Stimulated activated CD4-positive, alpha-beta T cell treated with anti-CD3 and anti-CD28 coated beads, Interleukin-1b, Interleukin-23, amount 100 ng/mL, for 1 hour (primary cell): ENCODE measurements at regions not wholly inside any gene's neighbourhood (a gene's known extent, or its start where the extent isn't known, plus 50 kb on each side); places are given as distances from the start of the nearest gene placed in this dataset.

Source experiments
- DNase-seq, 2 donors: peaks; one replicate each; pipeline ENCODE4 v3.0.0-alpha.2; 2020; ENCODE audit warnings: low read depth in 2 of 2

DNA sequence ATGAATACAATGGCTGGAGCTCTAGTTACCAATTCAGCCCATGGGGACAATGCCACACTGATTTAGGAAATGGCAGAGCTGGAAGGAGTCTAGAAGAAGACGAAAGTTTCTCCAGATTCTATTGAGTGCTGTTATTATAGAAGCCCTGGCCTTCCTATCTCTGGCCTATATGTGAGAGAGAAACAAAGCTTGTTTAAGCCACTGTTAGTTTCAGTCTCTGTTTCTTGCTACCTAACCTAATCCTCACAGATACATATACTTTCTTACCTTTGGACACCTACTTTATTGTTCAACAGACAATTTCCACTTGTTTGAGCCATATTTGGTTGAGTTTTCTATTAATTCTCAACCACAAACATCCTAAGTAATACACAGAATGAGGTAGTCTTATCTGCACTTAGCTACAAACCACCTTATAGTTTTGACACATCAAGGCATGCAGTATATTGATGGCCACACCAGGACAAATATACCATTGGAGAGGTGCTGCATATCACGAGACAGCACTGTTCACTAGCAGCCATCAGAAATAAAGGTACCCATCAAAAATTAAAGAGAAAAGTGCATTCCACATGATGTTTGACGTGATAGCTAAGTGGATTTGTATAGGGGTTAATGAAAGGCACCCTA lies 190.2 kb downstream of the SMIM20 start:
- DNase-seq: no peak

GRCh38 chr4:26105337-26105736 lies 191.3 kb downstream of the SMIM20 start:
- no peak for DNase-seq

GRCh38 chr4:26105815-26106699 lies 192.0 kb downstream of the SMIM20 start:
- no peak for DNase-seq

DNA sequence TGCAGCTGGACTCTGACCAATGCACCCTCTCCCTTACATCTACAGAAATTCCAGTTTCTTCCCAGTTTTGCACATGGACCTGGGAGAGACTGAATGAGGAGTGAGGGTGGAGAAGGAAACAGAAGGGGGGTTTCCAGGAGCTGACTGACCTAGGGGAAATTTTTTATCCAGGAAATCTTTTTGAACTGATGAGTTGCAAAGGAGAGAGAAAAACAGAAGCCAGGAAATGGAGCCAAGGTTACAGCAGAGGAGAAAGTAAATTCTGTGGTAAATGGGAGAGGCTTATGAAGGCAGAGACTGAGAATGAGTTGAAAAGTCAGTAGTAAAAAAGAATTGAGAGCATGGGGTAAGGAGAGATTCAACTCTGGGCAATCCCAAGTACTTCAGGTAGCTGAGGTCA lies 192.8 kb downstream of the SMIM20 start:
- no peak for DNase-seq

GRCh38 chr4:26108054-26108453 lies 194.0 kb downstream of the SMIM20 start:
- no peak for DNase-seq

- DNase-seq: no peak
Observed at GRCh38 chr4:26110493-26110892, 196.5 kb downstream of the SMIM20 start.

DNA sequence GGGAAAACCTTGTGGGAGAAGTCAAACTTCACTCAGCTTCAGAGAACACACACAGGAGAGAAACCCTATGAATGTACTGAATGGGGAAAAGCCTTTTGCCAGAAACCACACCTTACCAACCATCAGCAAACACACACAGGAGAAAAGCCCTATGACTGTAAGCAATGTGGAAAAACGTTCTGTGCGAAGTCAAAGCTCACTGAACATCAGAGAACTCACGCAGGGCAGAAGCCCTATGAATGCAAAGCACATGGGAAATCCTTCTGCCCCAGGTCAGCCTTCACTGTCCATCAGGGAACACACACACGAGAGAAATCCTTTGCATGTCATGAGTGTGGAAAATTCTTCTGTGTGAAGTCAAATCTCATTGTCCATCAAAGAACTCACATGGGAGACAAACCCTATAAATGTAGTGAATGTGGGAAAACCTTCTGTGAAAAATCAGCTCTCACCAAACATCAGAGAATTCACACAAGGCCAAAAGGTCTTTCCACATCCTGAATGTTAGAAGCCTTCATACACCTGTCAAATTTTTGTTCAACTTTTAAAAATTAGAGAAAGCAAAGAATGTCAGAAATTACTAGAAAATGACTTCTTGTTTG lies 199.4 kb downstream of the SMIM20 start:
- no peak for DNase-seq

DNA sequence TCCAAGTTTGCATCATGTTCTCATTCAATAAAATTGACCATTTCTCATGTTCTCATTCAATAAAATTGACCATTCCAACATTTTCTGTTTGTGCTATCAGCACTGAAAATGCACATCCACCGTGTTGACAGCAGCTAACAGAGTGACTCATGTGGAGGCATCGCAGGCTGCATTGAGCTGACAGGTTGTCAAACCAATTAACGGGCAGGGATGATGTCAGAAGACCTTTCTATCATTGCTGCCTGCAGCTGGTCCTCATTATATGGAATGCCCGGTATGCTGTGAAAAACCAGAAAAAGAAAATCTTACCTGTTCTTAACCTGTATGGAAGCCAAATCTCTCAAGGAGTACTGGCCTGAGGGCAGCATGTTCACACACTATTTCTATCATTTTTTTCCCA lies 202.0 kb downstream of the SMIM20 start:
- no peak for DNase-seq

- DNase-seq: no peak
Observed at GRCh38 chr4:26120098-26120825, 200.6 kb upstream of the RBPJ start.

DNA sequence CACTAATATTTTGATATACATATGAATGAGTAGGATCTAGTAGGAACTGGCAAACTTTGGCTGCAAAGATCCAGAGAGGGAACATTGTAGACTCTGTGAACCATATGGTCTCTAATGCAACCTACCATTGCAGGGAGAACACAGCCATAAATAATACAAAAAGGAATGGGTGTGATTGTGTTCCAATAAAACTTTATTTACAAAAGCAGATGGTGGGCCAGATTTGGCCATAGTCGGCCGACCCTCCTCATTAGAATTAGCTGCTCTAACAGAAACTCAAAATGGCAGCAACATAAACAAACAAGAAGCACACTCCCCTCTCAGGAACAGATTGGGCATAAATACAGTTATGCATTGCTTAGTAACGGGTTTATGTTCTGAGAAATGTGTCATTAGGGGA lies 198.1 kb upstream of the RBPJ start:
- no peak for DNase-seq

- DNase-seq: no peak
Observed at GRCh38 chr4:26124753-26125321, 196.0 kb upstream of the RBPJ start.

DNA sequence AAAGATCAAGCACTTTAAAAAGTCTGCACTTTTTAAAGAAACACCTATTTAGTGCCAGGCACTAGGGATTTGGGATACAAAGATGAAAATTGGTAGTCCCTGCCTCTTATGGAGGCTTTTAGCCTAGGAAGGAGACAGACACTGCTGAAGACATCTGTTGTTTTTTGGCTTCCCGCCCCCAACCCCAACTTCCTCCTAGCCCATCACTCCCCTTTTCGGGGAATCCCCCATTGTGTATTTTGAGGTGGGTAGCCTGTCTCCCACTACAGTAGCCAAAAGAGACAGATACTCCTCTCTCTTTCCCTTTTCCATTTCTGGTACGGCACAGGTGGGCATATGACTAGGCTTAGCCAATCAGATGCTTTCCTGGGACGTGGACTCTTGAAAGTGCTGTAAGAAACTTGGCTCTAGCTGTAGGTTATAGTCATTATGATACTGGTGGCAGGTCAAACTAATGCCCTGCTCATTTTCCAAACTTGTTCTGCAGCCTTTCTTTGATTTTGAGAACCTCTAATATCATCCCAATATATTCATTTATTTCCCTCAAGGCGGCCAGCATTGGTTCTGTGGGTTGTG lies 194.6 kb upstream of the RBPJ start:
- DNase-seq: no peak

- DNase-seq: no peak
Observed at GRCh38 chr4:26126994-26127393, 193.8 kb upstream of the RBPJ start.

DNA sequence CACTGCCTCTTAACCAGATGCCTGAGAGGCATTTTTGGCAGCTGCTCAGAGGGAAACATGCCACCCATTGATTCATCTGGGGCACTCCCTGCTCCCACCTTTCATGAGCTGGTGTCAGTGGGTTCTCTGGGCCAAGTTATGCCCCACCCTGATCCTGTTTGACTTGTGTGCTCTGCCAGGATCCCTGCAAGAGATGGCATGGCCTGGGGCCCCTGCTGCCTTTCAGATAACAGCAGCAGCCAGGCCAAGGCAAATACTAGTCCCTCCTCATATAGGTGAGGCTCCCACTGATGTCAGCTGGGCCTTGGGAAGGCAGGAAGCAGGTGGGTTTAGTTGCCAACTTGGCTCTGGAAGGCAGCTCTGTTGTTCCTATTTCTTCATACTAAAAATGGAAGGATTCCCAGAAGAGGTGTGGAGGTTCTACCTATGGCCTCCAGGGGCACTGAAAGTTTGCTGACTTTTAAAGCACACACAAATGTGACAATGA lies 192.9 kb upstream of the RBPJ start:
- DNase-seq: no peak

DNA sequence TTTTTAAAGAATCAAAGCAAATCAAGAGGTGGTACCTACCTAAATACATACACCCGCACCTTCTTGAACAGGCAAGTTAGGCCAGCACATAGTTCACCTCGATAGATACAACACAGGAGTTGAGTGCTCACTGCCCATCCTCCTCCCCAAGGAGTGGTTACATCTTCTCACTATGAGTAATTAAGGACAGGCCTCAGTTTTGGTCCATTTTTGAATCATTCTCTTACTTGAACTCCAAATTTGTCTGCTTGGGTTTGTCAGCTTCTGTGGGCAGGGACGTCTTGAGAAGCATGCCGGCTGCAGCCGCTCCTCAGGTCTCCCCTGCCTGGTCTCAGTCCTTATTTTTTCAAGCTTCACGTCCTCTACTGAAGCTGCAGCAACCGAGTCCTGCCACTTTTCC lies 190.6 kb upstream of the RBPJ start:
- DNase-seq: no peak

- DNase-seq: no peak
Observed at GRCh38 chr4:26130841-26131432, 189.9 kb upstream of the RBPJ start.

DNA sequence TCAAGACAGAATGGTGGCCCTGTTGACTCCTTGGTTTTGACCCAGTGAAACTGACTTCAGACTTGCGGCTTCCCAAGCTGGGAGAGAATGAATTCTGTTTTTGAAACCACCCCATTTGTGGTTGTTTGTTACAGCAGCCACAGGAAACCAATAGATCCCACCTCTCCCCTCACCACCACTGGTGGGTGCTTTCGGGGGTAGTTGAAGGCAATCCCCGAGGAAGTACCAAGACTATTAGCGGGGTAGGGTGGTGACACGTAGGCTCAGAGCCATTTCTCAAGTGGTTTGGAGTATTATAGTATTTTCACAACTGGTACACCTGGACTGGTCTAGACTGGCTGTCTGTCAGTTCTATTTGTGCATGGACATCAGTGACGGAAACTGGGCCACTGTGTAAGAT lies 189.1 kb upstream of the RBPJ start:
- DNase-seq: peak in 1 of 2 donors; percentile 4

GRCh38 chr4:26132858-26133257 lies 188.0 kb upstream of the RBPJ start:
- no peak for DNase-seq

- DNase-seq: no peak
Observed at GRCh38 chr4:26133840-26134239, 187.0 kb upstream of the RBPJ start.

GRCh38 chr4:26135331-26135730 lies 185.5 kb upstream of the RBPJ start:
- DNase-seq: no peak

DNA sequence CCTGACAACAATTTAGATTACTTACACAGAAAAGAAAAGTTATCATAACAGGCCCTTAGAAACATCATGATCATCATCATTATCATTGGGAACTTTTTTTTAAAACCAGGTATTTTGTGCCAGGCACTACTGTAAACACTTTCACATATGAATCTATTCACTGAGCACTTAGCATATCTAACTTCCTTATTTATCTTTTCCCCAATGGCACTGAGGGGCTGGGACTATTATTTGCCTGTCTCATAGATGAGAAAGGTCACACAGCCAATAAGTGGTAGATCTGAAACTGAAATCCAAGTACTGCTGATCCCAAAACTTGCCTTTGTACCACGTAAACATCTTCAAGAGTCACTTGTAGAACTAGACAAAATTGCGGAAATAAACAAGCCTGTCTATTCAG lies 184.2 kb upstream of the RBPJ start:
- no peak for DNase-seq
